Fibroblast of skin of left quadriceps (primary cell): ENCODE measurements at regions not wholly inside any gene's neighbourhood (a gene's known extent, or its start where the extent isn't known, plus 50 kb on each side); places are given as distances from the start of the nearest gene placed in this dataset.
"Not testable (repeated sequence)": the region's sequence is repeated elsewhere in the genome, so short reads cannot be mapped to it uniquely, and the experiment has no call there.

Source experiments
- DNase-seq, 2 experiments: peaks; one replicate each; pipeline ENCODE4 v3.0.0-alpha.2; 2013; ENCODE audit warnings: low read depth in 2 of 2

DNA sequence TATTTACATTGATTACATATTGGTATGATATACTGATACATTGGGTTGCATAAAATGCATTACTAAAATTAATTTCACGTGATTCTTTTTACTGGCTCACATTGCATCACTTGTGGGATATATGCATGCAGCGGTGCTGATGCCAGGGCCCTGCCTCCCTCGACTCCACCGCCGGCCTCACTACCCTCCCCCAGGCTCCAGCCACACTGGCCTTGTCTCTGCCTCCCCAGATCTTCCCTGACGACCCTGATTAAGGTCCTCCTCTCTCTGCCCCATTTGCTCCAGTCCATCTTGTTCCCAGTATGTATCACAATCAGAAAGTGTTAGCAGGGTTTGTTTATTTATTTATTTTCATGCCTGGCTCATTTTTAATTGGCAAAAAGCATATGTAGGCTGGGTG, 306.8 kb downstream of the FOXL1 start:
- DNase-seq, result no peak

DNA sequence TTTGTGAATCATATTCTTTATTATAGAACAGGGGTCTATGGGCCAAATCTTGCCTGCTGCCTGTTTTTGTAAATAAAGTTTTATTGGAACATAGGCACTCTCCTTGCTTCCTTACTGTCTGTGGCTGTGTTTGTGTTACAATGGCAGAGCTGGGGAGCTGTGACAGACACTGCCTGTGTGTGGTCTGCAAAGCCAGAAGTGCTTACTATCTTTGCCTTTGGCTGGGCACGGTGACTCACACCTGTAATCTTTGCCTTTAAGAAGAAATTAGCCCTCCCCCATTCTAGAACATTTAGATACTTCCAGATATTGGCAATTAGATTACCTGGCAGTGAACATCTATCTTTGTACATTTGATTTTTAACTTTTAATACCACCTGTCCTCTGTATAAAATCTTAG, 308.3 kb downstream of the FOXL1 start:
- DNase-seq, result no peak

DNA sequence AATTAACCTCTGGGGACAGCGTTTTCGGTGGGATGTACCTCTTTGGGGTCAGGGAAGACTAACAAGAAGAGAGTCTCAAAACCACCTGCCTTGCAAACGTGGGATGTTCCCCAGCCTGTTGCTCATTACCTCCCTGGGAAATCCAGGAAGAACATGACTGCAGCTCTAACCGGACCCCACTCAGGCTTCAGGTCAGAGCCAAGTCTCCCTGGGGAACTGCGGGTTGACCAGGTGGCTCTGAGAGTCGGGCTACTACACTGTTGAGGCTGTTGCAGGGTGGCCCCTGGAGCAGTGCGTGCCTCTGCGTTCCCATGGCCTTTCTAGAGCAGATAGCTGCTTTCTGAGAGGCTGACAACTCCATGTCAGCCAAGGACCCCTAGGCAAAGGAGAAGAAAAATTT, 309.1 kb downstream of the FOXL1 start:
- DNase-seq, result no peak

DNA sequence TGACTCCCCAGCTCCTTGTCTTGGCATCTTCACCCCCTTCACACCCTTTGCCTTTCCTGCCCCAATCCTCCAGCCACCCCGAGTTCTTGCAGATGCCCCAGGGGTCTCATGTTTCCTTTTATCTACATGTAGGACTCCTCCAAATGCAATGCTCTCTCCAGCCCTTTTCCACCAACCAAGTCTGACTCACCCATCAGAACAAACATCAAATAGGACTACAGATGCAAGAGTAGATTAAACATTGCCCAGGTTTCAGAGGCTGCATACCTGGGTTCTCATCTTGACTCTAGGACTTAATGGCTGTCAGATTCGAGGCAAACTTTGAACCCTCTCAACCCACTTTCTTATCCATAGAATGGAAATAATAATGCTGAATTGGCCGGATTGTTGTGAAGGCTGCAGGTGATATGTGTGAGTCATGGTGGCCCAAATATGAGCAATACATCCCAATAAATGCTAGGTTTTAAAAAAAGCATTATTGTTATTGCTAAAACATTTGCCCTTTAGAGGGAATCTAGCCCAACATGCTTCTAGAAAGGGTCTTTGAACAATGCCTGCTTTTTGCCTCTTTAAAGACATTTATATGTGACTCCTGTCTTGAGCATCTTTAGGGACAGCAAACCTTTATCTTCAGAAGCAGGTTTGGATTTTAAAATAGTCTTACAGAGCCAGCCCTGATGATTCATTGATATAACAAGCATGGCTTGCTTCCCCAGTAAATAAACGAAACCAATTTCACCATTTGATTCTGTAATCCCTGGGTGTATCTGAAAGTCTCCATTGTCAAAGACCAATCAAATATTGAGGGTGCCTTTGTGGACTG, 310.1 kb downstream of the FOXL1 start:
- DNase-seq, result no peak

DNA sequence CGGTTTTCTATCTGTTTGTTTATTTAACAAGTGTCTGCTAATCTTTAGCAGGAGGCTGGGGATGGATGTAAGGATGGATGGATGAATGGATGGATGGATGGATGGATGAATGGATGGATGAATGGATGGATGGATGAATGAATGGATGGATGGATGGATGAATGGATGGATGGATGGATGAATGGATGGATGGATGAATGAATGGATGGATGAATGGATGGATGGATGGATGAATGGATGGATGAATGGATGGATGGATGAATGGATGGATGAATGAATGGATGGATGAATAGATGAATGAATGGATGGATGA, 310.7 kb downstream of the FOXL1 start:
- not testable (repeated sequence) for DNase-seq

DNA sequence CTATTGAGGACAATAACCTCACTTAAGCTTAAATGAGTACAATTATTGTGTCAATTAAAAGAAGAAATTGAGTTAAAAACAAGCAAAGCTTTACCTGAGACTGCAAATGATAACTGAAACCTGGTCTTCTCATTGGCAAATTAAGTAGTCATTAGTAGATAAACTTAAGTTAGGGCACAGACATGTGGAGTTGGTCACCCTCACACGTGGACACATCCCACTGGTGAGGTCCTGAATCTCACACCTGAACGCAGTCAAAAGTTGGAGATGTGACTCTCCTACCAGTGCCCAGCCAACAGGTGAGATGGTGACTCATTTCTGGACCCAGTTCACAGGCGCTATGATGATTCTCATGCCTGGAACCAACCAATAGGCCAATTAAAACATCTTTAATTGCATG, 311.6 kb downstream of the FOXL1 start:
- DNase-seq, result no peak

DNA sequence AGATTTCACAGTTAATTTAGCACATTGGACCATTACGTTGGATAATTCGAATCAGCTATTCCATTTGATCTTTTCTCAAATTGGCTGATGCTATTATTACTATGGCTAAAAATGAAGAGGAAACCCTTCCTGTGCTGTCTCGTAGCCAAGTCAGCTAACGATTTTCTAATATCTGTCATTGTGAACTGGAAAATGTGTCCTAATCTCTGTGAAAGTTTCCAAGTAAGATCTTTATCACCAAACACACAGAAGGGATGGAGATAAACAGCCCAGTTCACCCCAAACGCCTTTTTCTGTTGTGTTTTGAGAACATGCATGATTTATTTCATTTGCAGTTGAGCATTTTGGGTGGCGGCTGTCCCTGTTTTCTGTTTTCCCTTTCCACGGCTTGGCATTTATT, 312.8 kb downstream of the FOXL1 start:
- DNase-seq, result no peak

DNA sequence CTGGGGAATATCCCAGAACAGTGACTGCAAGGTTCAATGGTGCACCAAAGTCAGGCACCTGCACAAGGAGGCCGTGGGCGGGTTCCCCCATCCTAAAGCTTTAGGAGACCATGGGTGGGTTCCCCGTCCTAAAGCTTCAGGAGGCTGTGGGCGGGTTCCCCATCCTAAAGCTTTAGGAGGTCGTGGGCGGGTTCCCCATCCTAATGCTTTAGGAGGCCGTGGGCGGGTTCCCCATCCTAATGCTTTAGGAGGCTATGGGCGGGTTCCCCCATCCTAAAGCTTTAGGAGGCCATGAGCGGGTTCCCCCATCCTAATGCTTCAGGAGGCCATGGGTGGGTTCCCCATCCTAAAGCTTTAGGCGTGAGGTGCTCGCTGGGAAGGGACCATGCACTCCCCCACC, 313.3 kb downstream of the FOXL1 start:
- DNase-seq, result no peak

DNA sequence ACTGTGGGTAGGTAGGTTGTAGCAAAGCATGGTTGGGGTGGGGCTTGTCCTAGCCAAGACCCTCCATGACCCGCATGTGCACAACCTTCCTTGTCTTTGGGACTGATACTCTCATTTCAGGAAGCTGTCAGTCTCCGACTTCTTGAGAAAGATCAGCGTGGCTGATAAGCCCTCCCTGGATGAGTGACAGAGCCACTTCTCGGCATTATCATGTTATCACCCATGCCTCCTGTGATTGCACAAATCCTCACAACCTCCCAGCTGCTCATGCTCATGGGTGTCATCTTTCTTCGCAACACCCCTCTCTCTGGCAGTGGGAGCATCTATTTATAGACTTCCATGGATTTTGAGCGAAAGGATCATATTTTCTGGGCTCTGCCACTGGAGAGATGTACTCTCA, 314.2 kb downstream of the FOXL1 start:
- no peak for DNase-seq

GRCh38 chr16:86893506-86893905, 315.2 kb downstream of the FOXL1 start:
- no peak for DNase-seq

GRCh38 chr16:86894029-86894567, 315.7 kb downstream of the FOXL1 start:
- no peak for DNase-seq

DNA sequence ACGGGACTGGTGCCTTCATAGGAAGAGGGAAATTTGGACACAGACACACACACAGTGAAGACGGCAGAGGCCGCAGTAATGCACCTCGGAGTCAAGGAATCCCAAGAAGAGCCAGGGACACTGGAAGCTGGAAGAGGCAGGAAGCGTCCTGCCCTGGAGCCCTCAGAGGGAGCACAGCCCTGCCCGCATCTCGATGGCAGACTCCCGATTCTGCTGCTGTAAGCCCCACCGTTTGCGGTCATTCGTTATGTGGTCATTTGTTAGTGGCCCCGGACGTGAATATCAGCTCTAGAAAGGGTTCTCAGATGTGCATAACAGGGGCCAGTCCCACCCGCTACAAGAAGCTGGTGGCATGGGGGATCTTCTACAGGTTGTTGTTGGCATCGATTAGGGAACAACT, 316.6 kb downstream of the FOXL1 start:
- DNase-seq, result no peak

DNA sequence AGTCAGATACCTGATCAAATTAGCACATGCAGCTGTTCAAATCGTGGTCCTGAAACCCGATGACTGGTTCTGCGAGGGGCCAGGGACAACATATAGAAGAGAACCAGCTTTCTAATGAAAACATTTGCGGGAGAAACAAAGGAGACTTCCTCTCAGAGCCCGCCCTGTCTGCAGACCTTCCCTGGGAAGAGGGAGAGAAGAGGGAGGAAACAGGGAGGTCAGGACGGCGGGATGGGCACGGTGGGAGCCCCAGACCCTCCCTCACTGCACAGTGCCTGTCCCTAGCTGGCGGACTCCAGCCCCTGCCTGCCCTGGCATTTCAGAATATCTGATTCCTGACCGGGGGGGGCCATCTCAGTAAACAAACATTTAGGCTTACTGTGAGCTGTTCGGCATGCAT, 317.3 kb downstream of the FOXL1 start:
- DNase-seq, result no peak

DNA sequence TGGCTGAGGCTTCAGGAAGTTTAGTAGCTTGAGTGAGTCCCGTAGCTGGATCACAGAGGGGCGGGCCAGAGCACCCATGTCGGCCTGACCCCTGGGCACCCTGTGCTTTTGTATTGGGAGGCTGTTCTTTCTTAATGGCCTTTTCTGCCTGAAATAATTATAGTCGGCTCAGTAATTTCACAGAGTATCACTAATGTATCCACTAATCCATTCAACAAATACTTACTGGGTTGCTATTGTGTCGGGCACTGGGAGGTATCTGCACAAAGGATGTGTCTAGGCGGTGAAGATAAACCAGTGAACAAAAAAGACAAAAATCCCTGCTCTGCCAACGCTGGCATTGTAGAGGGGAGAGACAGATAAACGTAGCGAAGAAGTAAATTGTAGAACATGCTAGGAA, 318.6 kb downstream of the FOXL1 start:
- no peak for DNase-seq

DNA sequence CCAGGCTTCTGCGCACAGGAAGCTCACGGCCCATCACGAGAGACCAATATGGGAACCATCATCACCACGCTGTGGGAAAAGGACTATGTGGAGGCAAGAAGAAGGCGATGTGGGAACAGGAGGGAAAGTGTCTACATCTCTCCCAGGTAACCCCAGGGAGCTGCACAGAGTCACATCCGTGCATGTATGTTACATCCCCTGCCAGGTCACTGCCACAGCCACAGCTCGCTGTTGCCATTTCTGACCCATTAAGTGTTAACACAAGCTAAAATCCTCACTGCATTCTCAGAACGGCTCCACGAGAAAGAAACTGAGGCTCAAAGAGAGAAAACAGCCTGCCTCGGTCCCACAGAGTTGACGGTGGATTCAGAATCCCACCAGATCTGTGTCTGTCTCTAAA, 319.1 kb downstream of the FOXL1 start:
- DNase-seq, result no peak

DNA sequence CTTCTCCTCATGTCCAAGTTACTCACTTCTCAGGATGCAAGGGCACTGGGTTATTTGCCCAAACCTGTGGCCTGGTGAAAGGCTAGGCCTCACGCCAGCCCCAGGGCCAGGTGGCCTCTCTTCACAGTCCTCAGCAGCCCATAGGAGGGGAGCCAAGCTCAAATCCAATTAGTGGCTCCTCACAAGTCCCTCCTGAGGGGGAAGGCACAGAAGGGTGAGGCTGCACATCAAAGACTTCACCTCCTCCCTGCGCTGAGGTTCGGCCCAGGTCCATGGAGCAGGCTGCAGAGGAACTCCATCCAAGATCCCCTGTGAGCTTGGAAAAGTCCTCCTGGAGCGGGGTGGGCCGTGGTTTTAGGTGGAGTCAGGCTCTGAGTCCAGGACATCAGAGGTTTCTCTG, 320.0 kb downstream of the FOXL1 start:
- DNase-seq, result no peak

DNA sequence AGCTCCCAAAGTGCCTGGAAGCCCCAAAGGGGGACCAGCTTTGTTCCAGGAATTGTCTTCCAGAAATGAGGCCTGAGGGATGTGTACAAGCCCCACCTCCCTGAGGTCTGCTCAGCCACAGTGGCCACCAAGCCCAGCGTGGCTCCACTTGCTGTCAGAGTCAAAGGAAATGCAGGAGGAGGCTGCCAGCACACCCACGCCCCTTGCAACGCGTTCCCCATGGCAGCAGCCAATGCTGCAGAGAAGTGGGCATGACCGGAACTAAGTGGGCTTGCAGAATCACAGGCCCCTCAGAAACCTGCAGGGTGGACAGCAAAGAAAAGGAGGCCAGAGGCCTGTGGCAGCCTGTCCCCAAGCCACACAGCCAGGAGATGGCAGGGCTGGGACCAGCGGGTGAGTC, 320.8 kb downstream of the FOXL1 start:
- no peak for DNase-seq

- DNase-seq, result peak; percentile 76 to 77
Measured at GRCh38 chr16:86899757-86900156, 321.4 kb downstream of the FOXL1 start.

DNA sequence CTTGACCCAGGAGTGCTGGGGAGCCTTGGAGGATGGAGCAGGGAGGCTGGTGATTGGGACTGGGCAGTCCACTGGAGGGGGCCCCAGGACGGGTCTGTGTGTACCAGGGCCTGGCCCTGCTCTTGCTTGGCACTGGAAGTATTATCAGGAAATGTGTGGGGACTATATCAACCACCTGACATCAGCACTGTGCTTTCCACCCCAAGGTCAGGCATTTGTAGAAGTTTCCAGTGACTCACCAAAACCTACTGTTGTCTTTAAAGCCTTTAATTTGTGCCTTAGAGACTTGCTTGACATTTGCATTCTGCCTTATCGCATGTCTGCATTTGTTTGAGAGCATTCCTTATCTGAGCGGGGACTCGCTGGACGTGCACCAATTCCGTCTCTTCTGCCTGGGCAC, 323.1 kb downstream of the FOXL1 start:
- DNase-seq, result no peak

DNA sequence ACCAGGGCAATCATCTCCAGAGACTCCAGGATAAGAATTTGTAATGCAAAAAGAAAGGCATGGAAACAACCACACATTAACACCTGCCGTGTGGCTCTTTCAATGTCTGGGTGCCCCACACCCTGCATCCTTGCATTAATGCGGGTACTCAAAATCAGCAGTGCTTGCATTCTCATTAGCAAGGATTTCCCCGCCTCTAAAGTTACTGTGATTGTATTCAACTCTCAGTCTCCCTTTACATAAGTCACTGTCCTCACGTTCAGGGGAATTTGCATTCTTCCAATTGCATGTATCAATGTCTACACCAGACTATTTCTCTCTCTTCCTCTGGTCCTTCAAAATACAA, 324.3 kb downstream of the FOXL1 start:
- DNase-seq, result no peak

DNA sequence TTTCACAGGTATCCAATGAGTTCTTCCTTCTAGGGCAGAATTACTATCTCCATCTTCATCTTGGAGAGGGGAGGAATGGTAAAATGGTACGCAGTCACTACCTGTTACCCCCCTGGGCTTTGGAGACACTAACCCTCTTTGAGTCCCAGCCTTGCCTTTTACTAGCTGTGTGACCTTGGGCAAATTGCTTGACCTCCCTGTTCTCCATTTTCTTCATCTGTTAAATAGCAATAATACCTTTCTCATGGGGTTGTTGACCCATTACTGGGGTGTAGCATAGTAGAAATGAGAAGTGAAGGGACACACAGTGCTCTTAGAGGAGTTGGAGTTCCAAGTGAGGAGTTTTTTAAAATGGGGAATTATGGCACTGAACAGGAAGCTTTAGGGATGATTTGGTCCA, 324.7 kb downstream of the FOXL1 start:
- no peak for DNase-seq

DNA sequence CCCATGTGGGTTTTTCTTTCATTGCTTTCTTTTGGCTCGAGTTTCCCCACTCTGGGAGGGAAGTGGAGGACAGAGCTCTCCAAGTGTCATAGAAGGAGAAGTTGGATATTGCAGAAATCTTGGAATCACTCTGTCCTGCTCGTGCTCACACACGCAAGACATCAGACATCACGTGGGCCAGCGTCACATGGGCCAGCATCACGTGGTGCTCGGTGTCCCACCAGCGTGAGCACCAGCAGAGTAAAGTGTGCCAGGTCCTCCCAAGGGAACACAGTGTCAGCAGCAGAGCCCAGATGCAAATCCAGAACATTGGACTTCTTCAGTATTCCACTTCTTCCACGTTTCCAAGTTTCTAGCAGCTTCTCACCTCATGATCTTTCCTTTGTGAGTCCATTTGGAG, 327.0 kb downstream of the FOXL1 start:
- DNase-seq, result no peak

DNA sequence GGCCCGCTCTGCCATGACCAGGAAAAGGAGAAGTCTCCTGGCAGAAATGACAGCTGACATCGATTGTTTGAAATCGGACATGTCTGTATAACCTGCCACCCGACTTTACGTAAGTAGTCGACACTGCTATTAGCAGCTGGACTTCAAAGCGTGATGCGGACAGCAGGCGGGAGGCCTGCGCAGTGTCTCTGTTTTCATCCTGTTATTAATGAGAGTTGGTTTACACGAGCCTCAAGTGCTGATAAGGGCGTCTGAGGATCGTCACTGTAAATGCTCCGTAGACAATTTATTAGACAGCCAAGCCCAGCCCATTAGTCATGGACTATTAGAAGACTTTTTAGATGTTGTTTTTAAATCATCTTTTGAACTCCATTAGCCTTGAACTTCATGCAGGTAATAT, 328.3 kb downstream of the FOXL1 start:
- DNase-seq, result no peak
